ENCODE measurements at regions not wholly inside any gene's neighbourhood (a gene's known extent, or its start where the extent isn't known, plus 50 kb on each side); places are given as distances from the start of the nearest gene placed in this dataset.

- TF ChIP-seq EZH2 (IDR thresholded peaks at IDR 0.05) (no peak), POLR2AphosphoS5 (IDR thresholded peaks at IDR 0.05; ENCODE audit: borderline replicate concordance, low read depth, low read length) (no peak), FOXP2 (optimal IDR thresholded peaks at IDR 0.05; ENCODE audit: control extremely low read depth, extremely low read length, insufficient read depth) (no peak)
- Histone ChIP-seq H3K27ac (no peak overlapping the region), H3K9me3 (ENCODE audit: low read depth, low read length) (no peaks in the 10 kb centered on the region), H3K9ac (ENCODE audit: insufficient read length) (no peak overlapping the region), H3K36me3 (ENCODE audit: insufficient read depth, low read length) (no peaks in the 10 kb centered on the region), H3K4me3 (no peak overlapping the region)
- no peak for DNase-seq (ENCODE audit: low read depth, low spot score)
These were observed 709.5 kb downstream of the KCNJ2 start for GRCh38 chr17:70878879-70879278.

GRCh38 chr17:70879401-70879800 lies 710.1 kb downstream of the KCNJ2 start:
- DNase-seq (ENCODE audit: low read depth, low spot score): no peak
- Histone ChIP-seq H3K27ac (no peak overlapping the region), H3K9me3 (ENCODE audit: low read depth, low read length) (no peaks in the 10 kb centered on the region), H3K4me3 (no peak overlapping the region), H3K36me3 (ENCODE audit: insufficient read depth, low read length) (no peaks in the 10 kb centered on the region), H3K9ac (ENCODE audit: insufficient read length) (no peak overlapping the region)
- TF ChIP-seq EZH2 (IDR thresholded peaks at IDR 0.05) (no peak), POLR2AphosphoS5 (IDR thresholded peaks at IDR 0.05; ENCODE audit: borderline replicate concordance, low read depth, low read length) (no peak), FOXP2 (optimal IDR thresholded peaks at IDR 0.05; ENCODE audit: control extremely low read depth, extremely low read length, insufficient read depth) (no peak)

GRCh38 chr17:70881093-70881492 lies 711.8 kb downstream of the KCNJ2 start:
- DNase-seq (ENCODE audit: low read depth, low spot score): no peak
- Histone ChIP-seq H3K4me3 (no peak overlapping the region), H3K36me3 (ENCODE audit: insufficient read depth, low read length) (no peaks in the 10 kb centered on the region), H3K9me3 (ENCODE audit: low read depth, low read length) (no peaks in the 10 kb centered on the region), H3K9ac (ENCODE audit: insufficient read length) (no peak overlapping the region), H3K27ac (no peak overlapping the region)
- TF ChIP-seq POLR2AphosphoS5 (IDR thresholded peaks at IDR 0.05; ENCODE audit: borderline replicate concordance, low read depth, low read length) (no peak), EZH2 (IDR thresholded peaks at IDR 0.05) (no peak), FOXP2 (optimal IDR thresholded peaks at IDR 0.05; ENCODE audit: control extremely low read depth, extremely low read length, insufficient read depth) (no peak)

GRCh38 chr17:70882504-70882903 lies 713.2 kb downstream of the KCNJ2 start:
- DNase-seq (ENCODE audit: low read depth, low spot score): no peak
- TF ChIP-seq EZH2 (IDR thresholded peaks at IDR 0.05) (no peak), POLR2AphosphoS5 (IDR thresholded peaks at IDR 0.05; ENCODE audit: borderline replicate concordance, low read depth, low read length) (no peak), FOXP2 (optimal IDR thresholded peaks at IDR 0.05; ENCODE audit: control extremely low read depth, extremely low read length, insufficient read depth) (no peak)
- no peak overlapping the region for H3K4me3 ChIP-seq
- no peak overlapping the region for H3K9ac ChIP-seq (ENCODE audit: insufficient read length)
- no peaks in the 10 kb centered on the region for H3K36me3 ChIP-seq (ENCODE audit: insufficient read depth, low read length)
- H3K9me3 ChIP-seq (ENCODE audit: low read depth, low read length): no peaks in the 10 kb centered on the region
- H3K27ac ChIP-seq: no peak overlapping the region

- no peak for TF ChIP-seq EZH2 (IDR thresholded peaks at IDR 0.05)
- no peak for TF ChIP-seq FOXP2 (optimal IDR thresholded peaks at IDR 0.05; ENCODE audit: control extremely low read depth, extremely low read length, insufficient read depth)
- TF ChIP-seq POLR2AphosphoS5 (IDR thresholded peaks at IDR 0.05; ENCODE audit: borderline replicate concordance, low read depth, low read length): no peak
- Histone ChIP-seq H3K9ac (ENCODE audit: insufficient read length) (no peak overlapping the region), H3K9me3 (ENCODE audit: low read depth, low read length) (no peaks in the 10 kb centered on the region)
These were observed 717.3 kb downstream of the KCNJ2 start for GRCh38 chr17:70886648-70887047.

GRCh38 chr17:70888324-70888723 lies 719.0 kb downstream of the KCNJ2 start:
- no peak overlapping the region for H3K9ac ChIP-seq (ENCODE audit: insufficient read length)
- no peaks in the 10 kb centered on the region for H3K36me3 ChIP-seq (ENCODE audit: insufficient read depth, low read length)
- TF ChIP-seq FOXP2 (optimal IDR thresholded peaks at IDR 0.05; ENCODE audit: control extremely low read depth, extremely low read length, insufficient read depth) (no peak), POLR2AphosphoS5 (IDR thresholded peaks at IDR 0.05; ENCODE audit: borderline replicate concordance, low read depth, low read length) (no peak), EZH2 (IDR thresholded peaks at IDR 0.05) (no peak)
- DNase-seq (ENCODE audit: low read depth, low spot score): no peak
- H3K27ac ChIP-seq: no peak overlapping the region
- no peaks in the 10 kb centered on the region for H3K9me3 ChIP-seq (ENCODE audit: low read depth, low read length)
- H3K4me3 ChIP-seq: no peak overlapping the region

More at GRCh38 chr17:70886648-70887047, 717.3 kb downstream of the KCNJ2 start:
- Histone ChIP-seq H3K27ac (no peak overlapping the region), H3K4me3 (no peak overlapping the region), H3K36me3 (ENCODE audit: insufficient read depth, low read length) (no peaks in the 10 kb centered on the region)
- no peak for DNase-seq (ENCODE audit: low read depth, low spot score)

GRCh38 chr17:70891306-70891705 lies 722.0 kb downstream of the KCNJ2 start:
- no peak for TF ChIP-seq FOXP2 (optimal IDR thresholded peaks at IDR 0.05; ENCODE audit: control extremely low read depth, extremely low read length, insufficient read depth)
- no peak for TF ChIP-seq EZH2 (IDR thresholded peaks at IDR 0.05)
- TF ChIP-seq POLR2AphosphoS5 (IDR thresholded peaks at IDR 0.05; ENCODE audit: borderline replicate concordance, low read depth, low read length): no peak
- no peak overlapping the region for H3K9ac ChIP-seq (ENCODE audit: insufficient read length)
- H3K9me3 ChIP-seq (ENCODE audit: low read depth, low read length): no peaks in the 10 kb centered on the region
- H3K4me3 ChIP-seq: no peak overlapping the region
- no peak for DNase-seq (ENCODE audit: low read depth, low spot score)
- H3K36me3 ChIP-seq (ENCODE audit: insufficient read depth, low read length): no peaks in the 10 kb centered on the region
- no peak overlapping the region for H3K27ac ChIP-seq

GRCh38 chr17:70892527-70892926 lies 723.2 kb downstream of the KCNJ2 start:
- TF ChIP-seq EZH2 (IDR thresholded peaks at IDR 0.05) (no peak), FOXP2 (optimal IDR thresholded peaks at IDR 0.05; ENCODE audit: control extremely low read depth, extremely low read length, insufficient read depth) (no peak), POLR2AphosphoS5 (IDR thresholded peaks at IDR 0.05; ENCODE audit: borderline replicate concordance, low read depth, low read length) (no peak)
- Histone ChIP-seq H3K36me3 (ENCODE audit: insufficient read depth, low read length) (no peaks in the 10 kb centered on the region), H3K27ac (peak overlapping the region; percentile 51; the same call in 1 of the 2 replicates), H3K9me3 (ENCODE audit: low read depth, low read length) (no peaks in the 10 kb centered on the region), H3K9ac (ENCODE audit: insufficient read length) (no peak overlapping the region), H3K4me3 (peak overlapping the region; percentile 39; the same call in 1 of the 2 replicates)
- DNase-seq (ENCODE audit: low read depth, low spot score): no peak

- TF ChIP-seq POLR2AphosphoS5 (IDR thresholded peaks at IDR 0.05; ENCODE audit: borderline replicate concordance, low read depth, low read length) (no peak), FOXP2 (optimal IDR thresholded peaks at IDR 0.05; ENCODE audit: control extremely low read depth, extremely low read length, insufficient read depth) (no peak), EZH2 (IDR thresholded peaks at IDR 0.05) (no peak)
- H3K36me3 ChIP-seq (ENCODE audit: insufficient read depth, low read length): no peaks in the 10 kb centered on the region
- DNase-seq (ENCODE audit: low read depth, low spot score): no peak
- no peaks in the 10 kb centered on the region for H3K9me3 ChIP-seq (ENCODE audit: low read depth, low read length)
- H3K27ac ChIP-seq: no peak overlapping the region
- no peak overlapping the region for H3K9ac ChIP-seq (ENCODE audit: insufficient read length)
- no peak overlapping the region for H3K4me3 ChIP-seq
These were observed 727.5 kb downstream of the KCNJ2 start for GRCh38 chr17:70896843-70897242.
